Amniotic epithelial cell (primary cell): ENCODE measurements at regions not wholly inside any gene's neighbourhood (a gene's known extent, or its start where the extent isn't known, plus 50 kb on each side); places are given as distances from the start of the nearest gene placed in this dataset.
"Not testable (repeated sequence)": the region's sequence is repeated elsewhere in the genome, so short reads cannot be mapped to it uniquely, and the experiment has no call there.

Experiments used
- DNase-seq: peaks from one replicate; pipeline ENCODE4 v3.0.0-alpha.2; 2010; ENCODE audit warnings: low read depth

- no peak for DNase-seq
Measured at GRCh38 chr5:118467103-118467502, 521.2 kb downstream of the DTWD2 start.

- DNase-seq, result no peak
Measured at GRCh38 chr5:118466418-118466817, 521.9 kb downstream of the DTWD2 start.

- not testable (repeated sequence) for DNase-seq
Measured at GRCh38 chr5:118462276-118462675, 526.1 kb downstream of the DTWD2 start.

GRCh38 chr5:118461436-118461835 is 526.9 kb downstream of the DTWD2 start:
- DNase-seq, result no peak

- no peak for DNase-seq
Measured at GRCh38 chr5:118459490-118459889, 528.9 kb downstream of the DTWD2 start.

GRCh38 chr5:118456085-118456484 is 532.3 kb downstream of the DTWD2 start:
- no peak for DNase-seq

GRCh38 chr5:118451697-118452247 is 536.6 kb downstream of the DTWD2 start:
- no peak for DNase-seq

GRCh38 chr5:118450554-118451332 is 537.6 kb downstream of the DTWD2 start:
- DNase-seq, result no peak

GRCh38 chr5:118447350-118447749 is 541.0 kb downstream of the DTWD2 start:
- DNase-seq, result no peak

GRCh38 chr5:118441956-118442355 is 546.4 kb downstream of the DTWD2 start:
- DNase-seq, result no peak

GRCh38 chr5:118441034-118441433 is 547.3 kb downstream of the DTWD2 start:
- no peak for DNase-seq

- no peak for DNase-seq
Measured at GRCh38 chr5:118440496-118440895, 547.9 kb downstream of the DTWD2 start.

- no peak for DNase-seq
Measured at GRCh38 chr5:118439831-118440230, 548.5 kb downstream of the DTWD2 start.

GRCh38 chr5:118435131-118435530 is 553.2 kb downstream of the DTWD2 start:
- DNase-seq, result no peak

GRCh38 chr5:118434522-118434921 is 553.8 kb downstream of the DTWD2 start:
- DNase-seq, result no peak

GRCh38 chr5:118430076-118430475 is 558.3 kb downstream of the DTWD2 start:
- DNase-seq, result no peak

- DNase-seq, result no peak
Measured at GRCh38 chr5:118407958-118408357, 580.4 kb downstream of the DTWD2 start.

- DNase-seq, result no peak
Measured at GRCh38 chr5:118405650-118406061, 582.7 kb downstream of the DTWD2 start.

GRCh38 chr5:118397236-118397635 is 591.1 kb downstream of the DTWD2 start:
- no peak for DNase-seq

- no peak for DNase-seq
Measured at GRCh38 chr5:118392491-118392890, 595.9 kb downstream of the DTWD2 start.

GRCh38 chr5:118382931-118383330 is 605.4 kb downstream of the DTWD2 start:
- not testable (repeated sequence) for DNase-seq

GRCh38 chr5:118379470-118379869 is 608.9 kb downstream of the DTWD2 start:
- no peak for DNase-seq

GRCh38 chr5:118378959-118379358 is 609.4 kb downstream of the DTWD2 start:
- no peak for DNase-seq

GRCh38 chr5:118377420-118377819 is 610.9 kb downstream of the DTWD2 start:
- DNase-seq, result peak; percentile 7
